ENCODE measurements at regions not wholly inside any gene's neighbourhood (a gene's known extent, or its start where the extent isn't known, plus 50 kb on each side); places are given as distances from the start of the nearest gene placed in this dataset.
"Not testable (repeated sequence)": the region's sequence is repeated elsewhere in the genome, so short reads cannot be mapped to it uniquely, and the experiment has no call there.

DNA sequence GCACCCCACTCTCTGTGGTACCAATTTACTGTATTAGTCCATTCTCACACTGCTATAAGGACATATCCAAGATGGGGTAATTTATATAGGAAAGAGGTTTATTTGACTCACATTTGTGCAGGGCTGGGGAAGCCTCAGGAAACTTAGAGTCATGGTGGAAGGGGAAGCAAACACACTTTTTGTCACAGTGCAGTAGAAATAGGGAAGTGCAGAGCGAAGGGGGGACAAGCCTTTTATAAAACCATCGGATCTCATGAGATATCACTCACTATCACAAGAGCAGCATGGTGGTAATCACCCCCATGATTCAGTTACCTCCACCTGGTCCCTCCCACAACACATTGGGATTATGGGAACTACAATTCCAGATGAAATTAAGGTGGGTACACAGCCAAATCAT, 766.9 kb upstream of the PCDH10 start:
- DNase-seq (ENCODE audit: low read depth), result no peak

GRCh38 chr4:132383571-132384199, 765.4 kb upstream of the PCDH10 start:
- DNase-seq (ENCODE audit: low read depth), result peak; percentile 31

- DNase-seq (ENCODE audit: low read depth), result no peak
Measured at GRCh38 chr4:132384709-132385108, 764.4 kb upstream of the PCDH10 start.

GRCh38 chr4:132386130-132386529, 763.0 kb upstream of the PCDH10 start:
- no peak for DNase-seq (ENCODE audit: low read depth)

GRCh38 chr4:132387060-132387459, 762.0 kb upstream of the PCDH10 start:
- DNase-seq (ENCODE audit: low read depth), result no peak

GRCh38 chr4:132395561-132395960, 753.5 kb upstream of the PCDH10 start:
- no peak for DNase-seq (ENCODE audit: low read depth)

GRCh38 chr4:132396636-132397035, 752.5 kb upstream of the PCDH10 start:
- DNase-seq (ENCODE audit: low read depth), result peak; percentile 2

DNA sequence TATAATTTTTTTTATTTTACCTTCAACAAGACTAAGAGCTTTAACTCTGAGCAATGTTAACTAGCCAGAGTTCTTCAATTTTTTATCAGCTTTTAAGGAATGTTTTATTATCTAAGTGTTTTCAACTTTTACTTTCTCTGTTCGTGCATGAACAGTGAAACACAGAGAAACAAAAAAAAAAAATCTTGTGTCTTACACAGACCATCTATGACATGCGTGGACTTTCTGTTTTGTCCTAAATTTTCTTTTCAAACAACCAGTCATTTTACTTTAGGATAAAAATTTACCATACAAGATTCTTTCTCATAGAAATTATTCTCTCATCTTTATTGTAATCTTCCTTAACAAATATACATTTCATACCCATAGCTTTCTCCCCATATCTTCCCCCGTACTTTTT, 731.9 kb upstream of the PCDH10 start:
- no peak for DNase-seq (ENCODE audit: low read depth)

DNA sequence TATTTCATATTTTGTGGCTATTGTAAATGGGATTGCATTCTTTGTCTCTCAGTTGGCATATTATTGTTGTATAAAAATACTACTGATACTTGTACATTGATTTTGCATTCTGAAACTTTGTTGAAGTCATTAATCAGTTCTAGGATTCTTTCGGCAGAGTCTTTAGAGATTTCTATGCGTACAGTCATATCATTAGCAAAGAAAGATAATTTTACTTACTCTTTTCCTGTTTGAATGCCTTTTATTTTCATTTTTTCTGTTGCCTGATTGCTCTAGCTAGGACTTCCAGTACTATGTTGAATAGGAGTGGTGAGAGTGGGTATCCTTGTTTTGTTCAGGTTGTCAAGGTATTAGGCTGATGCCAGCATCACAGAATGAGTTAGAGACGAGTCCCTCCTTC, 722.0 kb upstream of the PCDH10 start:
- DNase-seq (ENCODE audit: low read depth), result no peak

DNA sequence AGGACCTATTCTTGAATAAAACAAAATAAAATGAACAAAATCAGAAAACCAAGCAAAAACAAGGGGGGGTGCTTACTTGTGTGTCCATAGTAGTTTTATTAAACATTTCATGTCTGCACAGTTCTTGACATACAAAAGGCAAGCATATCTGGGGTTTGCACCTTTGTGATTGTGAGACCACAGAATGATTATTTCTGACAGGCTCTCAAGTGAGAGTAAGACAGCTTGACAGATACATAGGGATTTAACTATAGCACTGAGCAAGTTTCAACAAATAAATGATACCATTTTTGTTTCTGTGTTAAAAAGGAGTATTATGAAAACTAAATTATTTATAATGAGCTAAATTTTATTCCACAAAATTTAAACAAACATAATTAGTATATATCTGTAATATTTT, 712.0 kb upstream of the PCDH10 start:
- DNase-seq (ENCODE audit: low read depth), result no peak

DNA sequence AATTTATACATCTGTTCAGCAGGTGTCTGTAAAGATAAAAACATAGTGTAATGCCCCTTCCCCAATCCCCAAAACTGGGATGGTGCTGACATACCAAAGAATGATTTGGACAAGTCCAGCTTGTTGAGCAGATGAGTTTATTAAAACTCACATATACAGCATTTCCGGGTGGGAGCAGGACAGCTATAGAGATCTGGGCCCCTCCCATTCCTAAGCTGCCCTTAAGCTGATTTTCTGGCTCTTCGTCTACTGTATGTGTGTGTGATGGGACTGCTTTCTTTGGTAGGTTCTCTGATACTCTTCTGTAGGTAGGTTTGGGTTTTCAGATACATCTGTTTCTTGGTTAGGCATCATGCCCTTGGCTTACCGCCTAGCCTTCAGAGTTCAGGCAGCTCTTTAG, 703.7 kb upstream of the PCDH10 start:
- no peak for DNase-seq (ENCODE audit: low read depth)

DNA sequence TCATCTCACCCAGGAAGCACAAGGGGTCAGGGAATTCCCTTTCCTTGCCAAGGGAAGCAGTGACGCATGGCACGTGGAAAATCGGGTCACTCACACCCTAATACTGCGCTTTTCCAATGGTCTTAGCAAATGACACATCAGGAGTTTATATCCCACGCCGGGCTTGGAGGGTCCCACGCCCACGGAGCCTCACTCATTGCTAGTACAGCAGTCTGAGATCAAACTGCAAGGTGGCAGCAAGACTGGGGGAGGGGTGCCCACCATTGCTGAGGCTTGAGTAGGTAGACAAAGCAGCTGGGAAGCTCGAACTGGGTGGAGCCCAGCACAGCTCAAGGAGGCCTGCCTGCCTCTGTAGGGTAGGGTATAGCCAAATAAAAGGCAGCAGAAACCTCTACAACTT, 691.1 kb upstream of the PCDH10 start:
- DNase-seq (ENCODE audit: low read depth), result not testable (repeated sequence)

DNA sequence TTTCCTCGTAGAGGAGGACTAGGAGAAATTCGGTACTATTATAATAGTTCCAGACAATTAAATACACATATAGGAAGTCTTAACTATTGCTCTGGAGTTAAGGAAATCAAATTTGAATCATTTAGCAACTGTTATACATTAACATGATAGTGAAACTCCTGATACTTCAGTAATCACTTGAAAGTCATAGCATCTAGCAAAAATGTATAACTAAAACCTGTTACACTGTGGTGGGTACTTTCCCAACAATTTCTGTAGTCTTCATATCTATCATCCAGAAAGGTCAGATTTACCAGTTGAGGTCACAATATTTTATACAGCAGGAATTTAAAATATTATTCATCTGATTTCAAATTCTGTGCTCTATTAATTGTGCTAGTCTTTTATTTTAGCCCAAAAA, 669.6 kb upstream of the PCDH10 start:
- no peak for DNase-seq (ENCODE audit: low read depth)

GRCh38 chr4:132488555-132488954, 660.5 kb upstream of the PCDH10 start:
- no peak for DNase-seq (ENCODE audit: low read depth)

- no peak for DNase-seq (ENCODE audit: low read depth)
Measured at GRCh38 chr4:132493476-132493875, 655.6 kb upstream of the PCDH10 start.

- not testable (repeated sequence) for DNase-seq (ENCODE audit: low read depth)
Measured at GRCh38 chr4:132495267-132495812, 653.8 kb upstream of the PCDH10 start.

DNA sequence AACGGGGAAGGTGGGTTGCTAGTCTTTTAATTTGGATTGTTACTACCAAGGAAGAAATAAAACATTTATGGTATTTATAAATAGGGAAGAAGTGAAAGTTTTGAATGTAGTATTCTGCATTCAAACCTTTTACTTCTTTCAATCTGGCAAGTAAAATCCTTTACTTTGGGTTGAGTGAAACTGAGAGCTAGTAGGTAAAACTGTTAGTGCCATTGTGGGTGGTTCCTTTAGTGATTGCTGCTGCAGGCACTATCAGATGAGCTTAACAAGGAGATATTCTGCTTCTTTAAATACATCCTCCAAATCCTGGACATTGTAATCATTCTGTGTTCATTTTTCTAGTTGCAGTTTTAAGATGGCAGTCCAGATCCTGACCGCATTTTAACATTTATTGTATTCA, 650.9 kb upstream of the PCDH10 start:
- no peak for DNase-seq (ENCODE audit: low read depth)

DNA sequence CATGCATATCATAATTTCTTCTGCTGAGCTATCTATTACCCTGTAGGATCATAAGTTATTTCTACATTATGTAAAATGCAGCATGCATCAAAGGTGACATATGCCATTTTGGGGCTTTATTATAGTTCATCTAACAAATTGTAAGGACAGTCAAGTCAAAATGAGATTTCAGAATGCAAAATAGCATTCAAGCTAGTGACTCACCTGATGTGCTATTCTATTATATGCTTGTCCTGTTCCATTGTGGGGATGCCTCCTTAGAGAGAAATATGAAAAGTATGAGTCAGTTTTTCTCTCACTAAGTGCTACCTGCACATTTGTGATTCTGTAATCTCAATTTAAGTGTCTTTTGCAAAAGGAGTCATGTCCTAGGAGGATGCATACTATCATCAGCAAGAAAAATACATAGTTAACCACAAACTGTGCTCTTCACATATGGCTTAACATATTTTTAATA, 647.0 kb upstream of the PCDH10 start:
- no peak for DNase-seq (ENCODE audit: low read depth)

DNA sequence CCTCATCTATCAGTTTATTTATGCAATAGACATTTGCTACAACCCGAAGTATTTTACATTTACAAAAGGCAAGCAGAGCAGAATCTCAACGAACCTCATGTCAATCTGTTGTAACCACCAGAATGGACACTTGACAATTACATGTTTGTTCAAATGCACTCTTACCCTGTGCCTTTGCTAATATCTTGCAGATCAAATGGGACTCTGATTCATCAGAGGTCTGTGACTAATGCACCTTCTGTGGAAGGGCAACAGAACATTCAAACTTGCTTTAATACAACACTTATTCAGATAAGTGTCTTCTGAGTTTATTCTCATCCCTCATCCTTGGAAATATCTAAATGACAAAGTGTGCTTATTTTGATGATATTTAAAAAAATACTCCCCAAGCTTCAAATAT, 644.7 kb upstream of the PCDH10 start:
- DNase-seq (ENCODE audit: low read depth), result no peak

- no peak for DNase-seq (ENCODE audit: low read depth)
Measured at GRCh38 chr4:132506568-132506967, 642.5 kb upstream of the PCDH10 start.

DNA sequence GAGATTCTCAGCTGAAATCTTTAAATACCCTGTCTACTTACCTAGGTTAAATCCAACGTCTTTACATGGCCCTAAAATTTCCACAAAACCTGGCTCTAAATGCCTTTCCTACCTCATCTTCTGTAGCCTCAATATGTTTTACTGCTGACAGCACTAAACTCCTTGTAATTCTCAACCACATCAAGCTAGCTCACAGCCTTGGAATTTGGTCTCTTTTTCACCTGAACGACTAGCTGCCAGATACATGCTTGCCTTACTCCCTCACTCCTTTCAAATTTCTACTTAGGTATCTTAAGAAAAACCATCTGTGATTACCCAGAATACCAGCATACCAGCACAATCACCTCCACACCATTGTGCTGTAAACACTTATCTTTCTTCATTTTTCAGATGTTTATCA, 635.6 kb upstream of the PCDH10 start:
- DNase-seq (ENCODE audit: low read depth), result no peak

DNA sequence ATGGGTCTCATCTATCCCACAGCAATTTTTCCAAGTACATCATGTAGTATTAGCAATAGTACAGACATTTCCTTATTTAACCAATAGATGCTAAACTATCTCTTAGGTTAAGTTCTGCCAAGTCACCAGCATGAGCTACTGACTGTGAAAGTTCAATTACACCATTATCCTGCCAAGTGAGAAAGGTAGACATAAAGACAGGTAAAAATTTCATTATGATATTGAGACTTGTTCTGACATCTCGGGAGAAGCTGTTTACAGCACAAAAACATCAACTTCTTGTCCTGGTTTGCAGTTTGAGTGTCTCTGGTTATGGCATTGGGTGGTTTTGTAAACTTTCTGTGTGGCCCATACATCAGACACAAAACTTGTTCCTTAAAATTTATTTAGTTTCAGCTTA, 622.4 kb upstream of the PCDH10 start:
- no peak for DNase-seq (ENCODE audit: low read depth)

DNA sequence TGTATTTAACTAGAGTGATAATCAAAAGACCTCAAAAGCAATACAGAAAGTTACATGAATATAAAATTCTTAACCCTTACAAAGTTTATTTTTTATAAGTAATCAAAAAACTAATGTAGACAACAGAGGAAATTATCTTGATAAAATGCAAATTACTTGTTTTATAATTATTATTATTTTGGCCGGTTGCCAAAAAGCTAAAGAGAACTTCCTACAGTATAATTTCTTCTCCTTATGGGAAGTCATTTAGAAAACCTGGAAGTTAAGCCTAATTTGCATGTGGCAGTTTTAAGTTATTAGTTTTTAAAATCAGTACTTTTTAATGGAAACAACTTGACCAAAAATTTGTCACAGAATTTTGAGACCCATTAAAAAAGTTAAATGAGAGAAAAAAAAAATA, 621.3 kb upstream of the PCDH10 start:
- no peak for DNase-seq (ENCODE audit: low read depth)

GRCh38 chr4:132530861-132531260, 618.2 kb upstream of the PCDH10 start:
- DNase-seq (ENCODE audit: low read depth), result no peak
